Body of pancreas (tissue), 4 donors: ENCODE measurements at regions not wholly inside any gene's neighbourhood (a gene's known extent, or its start where the extent isn't known, plus 50 kb on each side); places are given as distances from the start of the nearest gene placed in this dataset.

Source experiments
- ATAC-seq: fragments of 150-250 bp; one replicate; pipeline ENCODE4 v1.9.1; 2016
- DNase-seq, 4 donors: peaks; one replicate each; pipeline ENCODE4 v3.0.0-alpha.2; 2019
- H3K27ac ChIP-seq, 4 donors: fragments of 200-600 bp; sonication (generic); 1 replicate in 3 of 4; 2 replicates in 1 of 4; pipeline versions ENCODE4 v1.5.1 to v1.6.1; 2016 to 2019; ENCODE audit warnings: mild to moderate bottlenecking in 1 of 4, mixed read lengths in 1 of 4, moderate library complexity in 1 of 4
- H3K27me3 ChIP-seq, 2 donors: fragments of 200-600 bp; sonication (generic); one replicate each; pipeline ENCODE4 v1.6.0; 2016; ENCODE audit warnings: mild to moderate bottlenecking in 1 of 2
- H3K36me3 ChIP-seq, 2 donors: fragments of 200-600 bp; sonication (generic); replicated peaks in 1 of 2; 2 replicates each; pipeline ENCODE4 v1.5.1; 2016; ENCODE audit warnings: low read depth in 2 of 2; ENCODE audit not compliant: insufficient read depth in 1 of 2
- H3K4me1 ChIP-seq: fragments of 200-600 bp; sonication (generic); one replicate; pipeline ENCODE4 v1.6.0; 2016
- H3K4me3 ChIP-seq, 2 donors: fragments of 200-600 bp; sonication (generic); 1 replicate in 1 of 2; 2 replicates in 1 of 2; pipeline ENCODE4 v1.5.1; 2016 to 2019
- H3K9me3 ChIP-seq, 3 donors: fragments of 200-600 bp; sonication (generic); 1 replicate in 2 of 3; 2 replicates in 1 of 3; pipeline ENCODE4 v1.5.1; 2016
- CTCF ChIP-seq, 7 experiments: fragments of 450-650 bp in 4 of 7; fragments of 200-600 bp in 3 of 7; sonication (generic) in 3 of 7; IDR thresholded peaks; one replicate each; pipeline ENCODE4 v1.5.1; 2016 to 2019; ENCODE audit warnings: antibody characterized with exemption in 7 of 7
- POLR2A ChIP-seq, 3 donors: fragments of 450-650 bp; IDR thresholded peaks; one replicate each; pipeline ENCODE4 v1.6.1; 2016; ENCODE audit warnings: antibody characterized with exemption in 3 of 3, mild to moderate bottlenecking in 2 of 3
- WGBS, 2 donors: methylation state at CpG; one replicate each; pipeline ENCODE4 v1.1.5; 2017; 5-methylcytosine and 5-hydroxymethylcytosine counted together
- intact Hi-C: fragments of 100-400 bp; cut with DNase I; formaldehyde crosslinking; loops from one replicate; pipeline ENCODE4 v1.15.1; 2023

GRCh38 chr1:244200596-244200995 lies 149.5 kb downstream of the ZBTB18 start:
- WGBS, 2 donors, result 62 to 80% methylated on average over 7 to 8 of the region's 8 CpGs
- ATAC-seq, result no peak
- Histone ChIP-seq H3K27me3 (no peaks in the 10 kb centered on the region), H3K27ac (no peak overlapping the region), H3K4me3 (no peak overlapping the region), H3K4me1 (no peaks in the 10 kb centered on the region), H3K9me3 (no peaks in the 10 kb centered on the region), H3K36me3 (no peaks in the 10 kb centered on the region)
- intact Hi-C loops, result no loop called here
- DNase-seq, result no peak
- no peak for TF ChIP-seq CTCF (IDR thresholded peaks at IDR 0.05)
- TF ChIP-seq POLR2A (IDR thresholded peaks at IDR 0.05), result no peak

GRCh38 chr1:244201750-244202149 lies 150.7 kb downstream of the ZBTB18 start:
- Histone ChIP-seq H3K4me3 (no peak overlapping the region), H3K36me3 (no peaks in the 10 kb centered on the region), H3K27ac (no peak overlapping the region), H3K27me3 (no peaks in the 10 kb centered on the region), H3K4me1 (no peaks in the 10 kb centered on the region), H3K9me3 (no peaks in the 10 kb centered on the region)
- 86 to 88% methylated on average over 8 of the region's 8 CpGs for WGBS, 2 donors
- no peak for DNase-seq
- intact Hi-C loops, result no loop called here
- no peak for ATAC-seq
- TF ChIP-seq POLR2A (IDR thresholded peaks at IDR 0.05), result no peak
- no peak for TF ChIP-seq CTCF (IDR thresholded peaks at IDR 0.05)

- Histone ChIP-seq H3K27me3 (no peaks in the 10 kb centered on the region), H3K4me1 (no peaks in the 10 kb centered on the region), H3K36me3 (no peaks in the 10 kb centered on the region), H3K4me3 (no peak overlapping the region), H3K9me3 (no peaks in the 10 kb centered on the region), H3K27ac (no peak overlapping the region)
- TF ChIP-seq POLR2A (IDR thresholded peaks at IDR 0.05) (no peak), CTCF (IDR thresholded peaks at IDR 0.05) (no peak)
- intact Hi-C loops, result no loop called here
- WGBS, 2 donors, result 73 to 80% methylated on average over 9 of the region's 9 CpGs
- ATAC-seq (no peak), DNase-seq (no peak)
Observed at GRCh38 chr1:244204004-244204403, 152.9 kb downstream of the ZBTB18 start.

GRCh38 chr1:244205171-244205570 lies 154.1 kb downstream of the ZBTB18 start:
- no peaks in the 10 kb centered on the region for H3K36me3 ChIP-seq
- H3K27ac ChIP-seq, result no peak overlapping the region
- DNase-seq (no peak), ATAC-seq (no peak)
- H3K4me1 ChIP-seq, result no peaks in the 10 kb centered on the region
- H3K27me3 ChIP-seq, result no peaks in the 10 kb centered on the region
- TF ChIP-seq CTCF (IDR thresholded peaks at IDR 0.05) (no peak), POLR2A (IDR thresholded peaks at IDR 0.05) (no peak)
- intact Hi-C loops, result no loop called here
- no peak overlapping the region for H3K4me3 ChIP-seq
- no peaks in the 10 kb centered on the region for H3K9me3 ChIP-seq
- 53 to 72% methylated on average over 3 of the region's 3 CpGs for WGBS, 2 donors

GRCh38 chr1:244205906-244206305 lies 154.8 kb downstream of the ZBTB18 start:
- intact Hi-C loops, result no loop called here
- Histone ChIP-seq H3K4me3 (no peak overlapping the region), H3K36me3 (no peaks in the 10 kb centered on the region), H3K9me3 (no peaks in the 10 kb centered on the region), H3K4me1 (no peaks in the 10 kb centered on the region), H3K27ac (no peak overlapping the region), H3K27me3 (no peaks in the 10 kb centered on the region)
- no peak for DNase-seq
- TF ChIP-seq CTCF (IDR thresholded peaks at IDR 0.05), result no peak
- no peak for TF ChIP-seq POLR2A (IDR thresholded peaks at IDR 0.05)
- no peak for ATAC-seq
- whole genome bisulfite sequencing, 2 donors, result 82 to 83% methylated on average over 3 of the region's 3 CpGs
